Upper lobe of right lung (tissue), 1 donor: ENCODE measurements at regions not wholly inside any gene's neighbourhood (a gene's known extent, or its start where the extent isn't known, plus 50 kb on each side); places are given as distances from the start of the nearest gene placed in this dataset.

Source experiments
- ATAC-seq: fragments of 200-7000 bp; cut with Tn5 transposase; one replicate; pipeline ENCODE4 v1.9.1; 2020; ENCODE audit warnings: mild to moderate bottlenecking, moderate library complexity
- DNase-seq: peaks from one replicate; pipeline ENCODE4 v3.0.0-alpha.2; 2020
- H3K27ac ChIP-seq: fragments of 200-600 bp; one replicate; pipeline ENCODE4 v1.8.0; 2022
- H3K27me3 ChIP-seq: fragments of 200-600 bp; one replicate; pipeline ENCODE4 v1.8.0; 2022; ENCODE audit warnings: mild to moderate bottlenecking
- H3K36me3 ChIP-seq: fragments of 200-600 bp; one replicate; pipeline ENCODE4 v1.8.0; 2022
- H3K4me1 ChIP-seq: fragments of 200-600 bp; one replicate; pipeline ENCODE4 v1.8.0; 2022
- H3K4me3 ChIP-seq: fragments of 200-600 bp; one replicate; pipeline ENCODE4 v1.8.0; 2022; ENCODE audit warnings: mild to moderate bottlenecking
- H3K9me3 ChIP-seq: fragments of 200-600 bp; one replicate; pipeline ENCODE4 v1.8.0; 2022
- intact Hi-C: fragments of 100-400 bp; cut with DNase I; formaldehyde crosslinking; loops from one replicate; pipeline ENCODE4 v1.11.0; 2022
- TF ChIP-seq, protein P1 (sequence below): fragments of 200-600 bp; IDR thresholded peaks from one replicate; pipeline ENCODE4 v1.8.0; 2022; ENCODE audit warnings: antibody characterized with exemption
- donor health status: DM: no; HTN: yes; CAD: no; lungs with severe emphysema.

DNA sequence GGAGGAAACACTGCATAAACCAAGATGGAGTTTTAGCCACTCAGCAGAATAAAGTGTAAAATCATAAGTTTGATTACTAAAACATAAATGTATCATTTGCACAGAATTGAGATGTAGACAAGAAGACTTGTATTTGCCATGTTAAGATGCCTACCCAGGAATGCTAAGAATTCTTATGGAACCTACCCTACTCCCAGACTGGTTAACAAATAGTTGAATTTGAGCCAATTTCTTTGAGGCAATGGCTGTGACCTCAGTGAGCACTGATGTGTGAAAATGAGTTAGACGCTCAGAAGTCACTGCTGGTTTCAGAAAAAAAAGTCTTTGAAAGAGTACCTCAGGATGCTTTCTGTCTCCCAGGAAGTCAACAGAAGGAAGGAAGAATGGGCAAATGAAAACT is 95.6 kb downstream of the ESM1 start:
- intact Hi-C loops, result no loop called here
- Histone ChIP-seq H3K27ac (no peak overlapping the region), H3K9me3 (no peaks in the 10 kb centered on the region), H3K4me3 (no peak overlapping the region), H3K27me3 (peaks cover 2% of the 10 kb centered on the region), H3K4me1 (no peaks in the 10 kb centered on the region), H3K36me3 (no peaks in the 10 kb centered on the region)
- ATAC-seq (peak; percentile 66), DNase-seq (no peak)
- TF ChIP-seq, protein P1, sequence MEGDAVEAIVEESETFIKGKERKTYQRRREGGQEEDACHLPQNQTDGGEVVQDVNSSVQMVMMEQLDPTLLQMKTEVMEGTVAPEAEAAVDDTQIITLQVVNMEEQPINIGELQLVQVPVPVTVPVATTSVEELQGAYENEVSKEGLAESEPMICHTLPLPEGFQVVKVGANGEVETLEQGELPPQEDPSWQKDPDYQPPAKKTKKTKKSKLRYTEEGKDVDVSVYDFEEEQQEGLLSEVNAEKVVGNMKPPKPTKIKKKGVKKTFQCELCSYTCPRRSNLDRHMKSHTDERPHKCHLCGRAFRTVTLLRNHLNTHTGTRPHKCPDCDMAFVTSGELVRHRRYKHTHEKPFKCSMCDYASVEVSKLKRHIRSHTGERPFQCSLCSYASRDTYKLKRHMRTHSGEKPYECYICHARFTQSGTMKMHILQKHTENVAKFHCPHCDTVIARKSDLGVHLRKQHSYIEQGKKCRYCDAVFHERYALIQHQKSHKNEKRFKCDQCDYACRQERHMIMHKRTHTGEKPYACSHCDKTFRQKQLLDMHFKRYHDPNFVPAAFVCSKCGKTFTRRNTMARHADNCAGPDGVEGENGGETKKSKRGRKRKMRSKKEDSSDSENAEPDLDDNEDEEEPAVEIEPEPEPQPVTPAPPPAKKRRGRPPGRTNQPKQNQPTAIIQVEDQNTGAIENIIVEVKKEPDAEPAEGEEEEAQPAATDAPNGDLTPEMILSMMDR, result no peak

DNA sequence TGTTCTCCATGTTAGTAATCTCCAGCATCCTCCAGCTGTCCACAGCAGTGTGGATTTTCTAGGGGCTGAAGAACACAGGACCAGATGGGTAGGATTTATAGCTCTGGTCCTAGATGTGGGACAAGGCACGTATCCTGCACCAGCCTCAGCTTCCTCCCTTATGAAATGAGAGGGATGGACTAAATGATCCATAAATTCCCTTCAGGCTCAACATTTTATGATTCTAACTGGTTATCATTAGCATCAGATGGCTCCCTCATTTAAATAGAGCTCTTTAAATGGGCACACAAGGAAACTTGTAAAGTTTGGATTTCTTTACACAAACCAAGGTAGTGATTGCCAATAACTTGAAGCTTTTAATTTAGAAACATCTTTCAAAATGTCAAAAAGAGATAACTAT is 97.7 kb downstream of the ESM1 start:
- no peak overlapping the region for H3K4me3 ChIP-seq
- TF ChIP-seq, protein P1, result no peak
- ATAC-seq (no peak), DNase-seq (no peak)
- H3K4me1 ChIP-seq, result no peaks in the 10 kb centered on the region
- no peak overlapping the region for H3K27ac ChIP-seq
- peaks cover 10% of the 10 kb centered on the region for H3K27me3 ChIP-seq
- intact Hi-C loops, result no loop called here
- H3K9me3 ChIP-seq, result no peaks in the 10 kb centered on the region
- H3K36me3 ChIP-seq, result no peaks in the 10 kb centered on the region

DNA sequence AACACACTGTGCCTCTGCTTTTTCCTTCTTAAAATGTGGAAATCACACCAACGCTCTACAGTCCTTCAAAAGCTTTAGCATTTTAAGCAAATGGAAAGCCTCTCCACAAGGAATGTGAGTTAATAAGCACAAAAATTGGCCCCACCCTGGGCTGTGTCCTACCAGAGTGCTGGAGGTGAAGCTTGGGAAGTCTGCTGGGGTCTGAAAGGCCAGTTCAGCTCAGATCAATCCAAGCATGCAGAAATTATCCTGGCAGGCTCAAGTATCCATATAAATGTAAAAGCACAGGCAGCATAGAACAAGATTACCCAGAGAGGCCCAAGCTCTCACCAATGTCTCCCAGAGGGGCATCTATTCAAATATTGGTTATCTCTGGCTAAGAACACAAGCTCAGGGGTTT is 98.5 kb downstream of the ESM1 start:
- H3K27ac ChIP-seq, result no peak overlapping the region
- peaks cover 11% of the 10 kb centered on the region for H3K27me3 ChIP-seq
- intact Hi-C loops, result no loop called here
- H3K4me3 ChIP-seq, result no peak overlapping the region
- no peaks in the 10 kb centered on the region for H3K36me3 ChIP-seq
- no peaks in the 10 kb centered on the region for H3K4me1 ChIP-seq
- DNase-seq (no peak), ATAC-seq (no peak)
- TF ChIP-seq, protein P1, result no peak
- H3K9me3 ChIP-seq, result no peaks in the 10 kb centered on the region

DNA sequence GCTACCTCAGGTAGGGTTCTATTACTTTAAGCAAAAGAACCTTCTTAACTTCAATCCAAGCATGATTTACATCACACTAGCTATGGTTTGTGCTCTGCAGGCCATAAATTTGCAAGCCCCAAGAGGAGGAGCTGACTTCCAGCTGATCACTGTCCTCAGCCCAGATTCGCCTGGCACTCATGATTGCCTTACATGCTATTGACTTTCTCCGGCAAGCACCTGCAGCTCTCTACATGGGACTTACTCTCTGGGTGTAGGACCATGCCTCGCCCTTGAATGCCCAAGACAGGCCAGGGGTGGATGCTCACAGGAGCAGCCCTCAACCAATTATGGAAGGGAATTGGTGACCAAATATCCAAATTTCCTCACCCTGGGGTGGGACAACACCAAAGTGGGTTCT is 99.8 kb downstream of the ESM1 start:
- Histone ChIP-seq H3K4me1 (no peaks in the 10 kb centered on the region), H3K27ac (no peak overlapping the region), H3K4me3 (no peak overlapping the region), H3K36me3 (no peaks in the 10 kb centered on the region), H3K27me3 (peaks cover 14% of the 10 kb centered on the region), H3K9me3 (no peaks in the 10 kb centered on the region)
- ATAC-seq (no peak), DNase-seq (no peak)
- TF ChIP-seq, protein P1, result no peak
- intact Hi-C loops, result no loop called here

DNA sequence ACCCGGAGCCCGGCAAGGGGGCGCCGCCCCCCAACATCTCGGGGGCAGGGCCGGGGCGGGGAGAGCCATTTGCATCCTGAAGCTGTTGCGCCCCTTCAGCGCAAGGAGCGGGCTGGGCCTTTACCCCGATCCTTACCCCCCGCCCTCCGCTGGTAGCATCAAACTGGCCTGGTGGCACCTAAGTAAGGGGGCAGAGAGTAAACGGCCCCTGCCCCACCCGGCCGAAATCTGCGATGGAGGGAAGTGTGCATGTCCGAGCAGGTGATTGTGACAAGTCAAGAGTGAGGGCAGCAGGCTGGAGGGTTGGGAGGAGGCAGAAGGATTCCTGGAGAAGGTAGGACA is 101.2 kb downstream of the ESM1 start:
- no peaks in the 10 kb centered on the region for H3K4me1 ChIP-seq
- TF ChIP-seq, protein P1, result no peak
- no peak for DNase-seq
- no peaks in the 10 kb centered on the region for H3K36me3 ChIP-seq
- H3K27ac ChIP-seq, result no peak overlapping the region
- H3K4me3 ChIP-seq, result no peak overlapping the region
- H3K9me3 ChIP-seq, result no peaks in the 10 kb centered on the region
- ATAC-seq, result peak; percentile 4
- intact Hi-C loops, result no loop called here
- peaks cover 14% of the 10 kb centered on the region for H3K27me3 ChIP-seq
